ENCODE measurements at regions not wholly inside any gene's neighbourhood (a gene's known extent, or its start where the extent isn't known, plus 50 kb on each side); places are given as distances from the start of the nearest gene placed in this dataset.

DNA sequence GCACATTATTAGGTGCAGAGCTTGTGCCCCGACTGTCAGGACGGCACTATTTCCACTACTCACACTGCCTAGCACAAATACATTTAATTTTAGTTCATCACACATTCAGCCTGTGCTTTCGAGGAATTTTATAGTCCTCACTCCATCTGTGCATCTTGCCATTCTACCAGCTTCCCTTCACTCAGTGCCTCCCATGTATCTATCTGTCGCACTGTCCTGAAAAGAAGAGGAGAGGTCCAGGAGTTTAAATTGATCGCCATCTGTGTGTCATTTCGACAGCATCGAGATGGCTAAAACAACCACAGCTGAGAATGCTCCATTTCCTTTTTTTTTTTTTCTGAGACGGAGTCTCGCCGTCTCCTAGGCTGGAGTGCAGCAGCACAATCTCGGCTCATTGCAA lies 97.6 kb upstream of the FOXN3 start:
- TF ChIP-seq, protein P1, sequence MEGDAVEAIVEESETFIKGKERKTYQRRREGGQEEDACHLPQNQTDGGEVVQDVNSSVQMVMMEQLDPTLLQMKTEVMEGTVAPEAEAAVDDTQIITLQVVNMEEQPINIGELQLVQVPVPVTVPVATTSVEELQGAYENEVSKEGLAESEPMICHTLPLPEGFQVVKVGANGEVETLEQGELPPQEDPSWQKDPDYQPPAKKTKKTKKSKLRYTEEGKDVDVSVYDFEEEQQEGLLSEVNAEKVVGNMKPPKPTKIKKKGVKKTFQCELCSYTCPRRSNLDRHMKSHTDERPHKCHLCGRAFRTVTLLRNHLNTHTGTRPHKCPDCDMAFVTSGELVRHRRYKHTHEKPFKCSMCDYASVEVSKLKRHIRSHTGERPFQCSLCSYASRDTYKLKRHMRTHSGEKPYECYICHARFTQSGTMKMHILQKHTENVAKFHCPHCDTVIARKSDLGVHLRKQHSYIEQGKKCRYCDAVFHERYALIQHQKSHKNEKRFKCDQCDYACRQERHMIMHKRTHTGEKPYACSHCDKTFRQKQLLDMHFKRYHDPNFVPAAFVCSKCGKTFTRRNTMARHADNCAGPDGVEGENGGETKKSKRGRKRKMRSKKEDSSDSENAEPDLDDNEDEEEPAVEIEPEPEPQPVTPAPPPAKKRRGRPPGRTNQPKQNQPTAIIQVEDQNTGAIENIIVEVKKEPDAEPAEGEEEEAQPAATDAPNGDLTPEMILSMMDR (conservative IDR thresholded peaks at IDR 0.05; ENCODE audit: low read depth, low read length): no peak
- TF ChIP-seq EZH2 (IDR thresholded peaks at IDR 0.05; ENCODE audit: borderline replicate concordance, low read depth, low read length, poor library complexity, severe bottlenecking): no peak
